ENCODE measurements at regions not wholly inside any gene's neighbourhood (a gene's known extent, or its start where the extent isn't known, plus 50 kb on each side); places are given as distances from the start of the nearest gene placed in this dataset.

GRCh38 chr6:91600561-91600960 lies 1013.7 kb upstream of the MAP3K7 start:
- Histone ChIP-seq H3K9ac (ENCODE audit: low read depth in 1 of 2, low read length in 2 of 2) (no peak overlapping the region), H3K27ac (ENCODE audit: low read depth in 1 of 2, low read length in 2 of 2) (no peak overlapping the region), H3K4me3 (ENCODE audit: low read depth in 1 of 3, low read length in 3 of 3) (no peak overlapping the region), H3K36me3 (ENCODE audit: control insufficient read depth in 4 of 4, insufficient read depth in 3 of 4, low read depth in 1 of 4, low read length in 3 of 4) (no peaks in the 10 kb centered on the region), H3K9me3 (ENCODE audit: control insufficient read depth in 4 of 4, low read length in 3 of 4) (no peaks in the 10 kb centered on the region), H3K4me1 (ENCODE audit: control insufficient read depth in 4 of 4, insufficient read depth in 4 of 4, low read length in 3 of 4) (no peaks in the 10 kb centered on the region), H3K27me3 (ENCODE audit: control insufficient read depth in 4 of 4, insufficient read depth in 4 of 4, low read length in 3 of 4) (no peaks in the 10 kb centered on the region)
- WGBS: 78% methylated on average over 2 of the region's 2 CpGs
- DNase-seq (ENCODE audit: low spot score): no peak
- no peak for TF ChIP-seq FOXA2 (IDR thresholded peaks at IDR 0.05)
- TF ChIP-seq FOXA1 (IDR thresholded peaks at IDR 0.05): no peak
- no peak for TF ChIP-seq TAF1 (conservative IDR thresholded peaks at IDR 0.05)
- TF ChIP-seq NR2F2 (IDR thresholded peaks at IDR 0.05): no peak
- TF ChIP-seq CTCF (IDR thresholded peaks at IDR 0.05; ENCODE audit: low read depth, low read length, missing input control): no peak
- TF ChIP-seq EGR1 (IDR thresholded peaks at IDR 0.05; ENCODE audit: low read depth in 2 of 2): no peak
- no peak for TF ChIP-seq GABPA (IDR thresholded peaks at IDR 0.05 in 1 of 2, conservative IDR thresholded peaks at IDR 0.05 in 1 of 2)
- TF ChIP-seq RXRA (IDR thresholded peaks at IDR 0.05): no peak
- TF ChIP-seq JUND (IDR thresholded peaks at IDR 0.05): no peak
- no peak for TF ChIP-seq RAD21 (IDR thresholded peaks at IDR 0.05)
- no peak for TF ChIP-seq ATF3 (IDR thresholded peaks at IDR 0.05)
- no peak for TF ChIP-seq MAX (IDR thresholded peaks at IDR 0.05)

GRCh38 chr6:91590191-91590590 lies 1003.3 kb upstream of the MAP3K7 start:
- WGBS: 47% methylated on average over 3 of the region's 3 CpGs
- no peak for TF ChIP-seq JUND (IDR thresholded peaks at IDR 0.05)
- TF ChIP-seq RAD21 (IDR thresholded peaks at IDR 0.05): no peak
- TF ChIP-seq EGR1 (IDR thresholded peaks at IDR 0.05; ENCODE audit: low read depth in 2 of 2): no peak
- TF ChIP-seq YY1 (IDR thresholded peaks at IDR 0.05): no peak
- TF ChIP-seq TAF1 (conservative IDR thresholded peaks at IDR 0.05): no peak
- no peak for TF ChIP-seq RXRA (IDR thresholded peaks at IDR 0.05)
- no peak for TF ChIP-seq GABPA (IDR thresholded peaks at IDR 0.05 in 1 of 2, conservative IDR thresholded peaks at IDR 0.05 in 1 of 2)
- TF ChIP-seq HNF4G (IDR thresholded peaks at IDR 0.05): no peak
- TF ChIP-seq HNF4A (conservative IDR thresholded peaks at IDR 0.05): no peak
- TF ChIP-seq CTCF (IDR thresholded peaks at IDR 0.05; ENCODE audit: low read depth, low read length, missing input control): no peak
- no peak for TF ChIP-seq ATF3 (IDR thresholded peaks at IDR 0.05)
- no peak for TF ChIP-seq NR2F2 (IDR thresholded peaks at IDR 0.05)
- no peak for TF ChIP-seq SP1 (IDR thresholded peaks at IDR 0.05)
- no peak for TF ChIP-seq REST (IDR thresholded peaks at IDR 0.05)
- TF ChIP-seq FOXA1 (IDR thresholded peaks at IDR 0.05): no peak
- TF ChIP-seq ZBTB33 (IDR thresholded peaks at IDR 0.05): no peak
- Histone ChIP-seq H3K9me3 (ENCODE audit: control insufficient read depth in 4 of 4, low read length in 3 of 4) (no peaks in the 10 kb centered on the region), H3K36me3 (ENCODE audit: control insufficient read depth in 4 of 4, insufficient read depth in 3 of 4, low read depth in 1 of 4, low read length in 3 of 4) (no peaks in the 10 kb centered on the region), H3K4me1 (ENCODE audit: control insufficient read depth in 4 of 4, insufficient read depth in 4 of 4, low read length in 3 of 4) (no peaks in the 10 kb centered on the region), H3K27ac (ENCODE audit: low read depth in 1 of 2, low read length in 2 of 2) (no peak overlapping the region), H3K4me3 (ENCODE audit: low read depth in 1 of 3, low read length in 3 of 3) (no peak overlapping the region), H3K27me3 (ENCODE audit: control insufficient read depth in 4 of 4, insufficient read depth in 4 of 4, low read length in 3 of 4) (no peaks in the 10 kb centered on the region), H3K9ac (ENCODE audit: low read depth in 1 of 2, low read length in 2 of 2) (no peak overlapping the region)
- DNase-seq (ENCODE audit: low spot score): no peak

Data from liver (tissue), 8 donors.